ENCODE measurements at regions not wholly inside any gene's neighbourhood (a gene's known extent, or its start where the extent isn't known, plus 50 kb on each side); places are given as distances from the start of the nearest gene placed in this dataset.
A peak's percentile ranks its signal among the peaks of the same experiment; 100 is the strongest.

- H3K4me1 Mint-ChIP-seq (ENCODE audit: low read depth, unreplicated experiment) = no peaks in the 10 kb centered on the region
- H3K36me3 Mint-ChIP-seq (ENCODE audit: unreplicated experiment) = no peaks in the 10 kb centered on the region
- TF ChIP-seq CTCF (IDR thresholded peaks at IDR 0.05; ENCODE audit: partially characterized antibody, unreplicated experiment) = no peak
- H3K27ac Mint-ChIP-seq (ENCODE audit: unreplicated experiment) = no peak overlapping the region
- DNase-seq = no peak
- H3K4me3 Mint-ChIP-seq (ENCODE audit: unreplicated experiment) = no peak overlapping the region
- no peaks in the 10 kb centered on the region for H3K27me3 Mint-ChIP-seq (ENCODE audit: unreplicated experiment)
- H3K9me3 Mint-ChIP-seq (ENCODE audit: unreplicated experiment) = no peaks in the 10 kb centered on the region
Measured at GRCh38 chr21:27805696-27806095, 838.8 kb upstream of the ADAMTS5 start.

- TF ChIP-seq CTCF (IDR thresholded peaks at IDR 0.05; ENCODE audit: partially characterized antibody, unreplicated experiment) = no peak
- Mint-ChIP-seq H3K9me3 (ENCODE audit: unreplicated experiment) (no peaks in the 10 kb centered on the region), H3K4me1 (ENCODE audit: low read depth, unreplicated experiment) (no peaks in the 10 kb centered on the region), H3K4me3 (ENCODE audit: unreplicated experiment) (no peak overlapping the region), H3K27ac (ENCODE audit: unreplicated experiment) (no peak overlapping the region), H3K27me3 (ENCODE audit: unreplicated experiment) (no peaks in the 10 kb centered on the region), H3K36me3 (ENCODE audit: unreplicated experiment) (no peaks in the 10 kb centered on the region)
- DNase-seq = no peak
Measured at GRCh38 chr21:27804515-27804914, 837.6 kb upstream of the ADAMTS5 start.

GRCh38 chr21:27803571-27803970 is 836.7 kb upstream of the ADAMTS5 start:
- H3K4me1 Mint-ChIP-seq (ENCODE audit: low read depth, unreplicated experiment) = no peaks in the 10 kb centered on the region
- DNase-seq = no peak
- H3K27me3 Mint-ChIP-seq (ENCODE audit: unreplicated experiment) = no peaks in the 10 kb centered on the region
- TF ChIP-seq CTCF (IDR thresholded peaks at IDR 0.05; ENCODE audit: partially characterized antibody, unreplicated experiment) = no peak
- H3K27ac Mint-ChIP-seq (ENCODE audit: unreplicated experiment) = no peak overlapping the region
- no peaks in the 10 kb centered on the region for H3K9me3 Mint-ChIP-seq (ENCODE audit: unreplicated experiment)
- no peak overlapping the region for H3K4me3 Mint-ChIP-seq (ENCODE audit: unreplicated experiment)
- no peaks in the 10 kb centered on the region for H3K36me3 Mint-ChIP-seq (ENCODE audit: unreplicated experiment)

- peak; percentile 76 for TF ChIP-seq CTCF (IDR thresholded peaks at IDR 0.05; ENCODE audit: partially characterized antibody, unreplicated experiment)
- no peaks in the 10 kb centered on the region for H3K36me3 Mint-ChIP-seq (ENCODE audit: unreplicated experiment)
- no peaks in the 10 kb centered on the region for H3K4me1 Mint-ChIP-seq (ENCODE audit: low read depth, unreplicated experiment)
- H3K9me3 Mint-ChIP-seq (ENCODE audit: unreplicated experiment) = no peaks in the 10 kb centered on the region
- peak; percentile 38 for DNase-seq
- no peak overlapping the region for H3K4me3 Mint-ChIP-seq (ENCODE audit: unreplicated experiment)
- no peak overlapping the region for H3K27ac Mint-ChIP-seq (ENCODE audit: unreplicated experiment)
- H3K27me3 Mint-ChIP-seq (ENCODE audit: unreplicated experiment) = no peaks in the 10 kb centered on the region
Measured at GRCh38 chr21:27802816-27803475, 836.1 kb upstream of the ADAMTS5 start.

GRCh38 chr21:27799861-27800260 is 833.0 kb upstream of the ADAMTS5 start:
- Mint-ChIP-seq H3K27me3 (ENCODE audit: unreplicated experiment) (no peaks in the 10 kb centered on the region), H3K36me3 (ENCODE audit: unreplicated experiment) (no peaks in the 10 kb centered on the region), H3K4me1 (ENCODE audit: low read depth, unreplicated experiment) (no peaks in the 10 kb centered on the region), H3K4me3 (ENCODE audit: unreplicated experiment) (no peak overlapping the region), H3K27ac (ENCODE audit: unreplicated experiment) (no peak overlapping the region), H3K9me3 (ENCODE audit: unreplicated experiment) (no peaks in the 10 kb centered on the region)
- TF ChIP-seq CTCF (IDR thresholded peaks at IDR 0.05; ENCODE audit: partially characterized antibody, unreplicated experiment) = no peak
- DNase-seq = no peak
